ENCODE measurements at regions not wholly inside any gene's neighbourhood (a gene's known extent, or its start where the extent isn't known, plus 50 kb on each side); places are given as distances from the start of the nearest gene placed in this dataset.

- TF ChIP-seq CTCF (IDR thresholded peaks at IDR 0.05) (no peak), POLR2A (IDR thresholded peaks at IDR 0.05) (no peak), EP300 (IDR thresholded peaks at IDR 0.05) (no peak)
- H3K9me3 ChIP-seq: no peaks in the 10 kb centered on the region
- H3K4me1 ChIP-seq: no peaks in the 10 kb centered on the region
- no peaks in the 10 kb centered on the region for H3K36me3 ChIP-seq
- 72 to 81% methylated on average over 6 of the region's 6 CpGs for WGBS, 2 donors
- H3K4me3 ChIP-seq: no peak overlapping the region
- no peaks in the 10 kb centered on the region for H3K27me3 ChIP-seq
- no peak overlapping the region for H3K27ac ChIP-seq
- no peak for DNase-seq (ENCODE audit: low spot score in 2 of 2)
Observed at GRCh38 chr2:221705185-221705877, 133.2 kb upstream of the EPHA4 start.

GRCh38 chr2:221704442-221704841 is 132.3 kb upstream of the EPHA4 start:
- Histone ChIP-seq H3K27ac (no peak overlapping the region), H3K27me3 (no peaks in the 10 kb centered on the region), H3K36me3 (no peaks in the 10 kb centered on the region), H3K9me3 (no peaks in the 10 kb centered on the region), H3K4me1 (no peaks in the 10 kb centered on the region), H3K4me3 (no peak overlapping the region)
- 76 to 78% methylated on average over 8 of the region's 8 CpGs for WGBS, 2 donors
- TF ChIP-seq POLR2A (IDR thresholded peaks at IDR 0.05) (no peak), EP300 (IDR thresholded peaks at IDR 0.05) (no peak), CTCF (IDR thresholded peaks at IDR 0.05) (no peak)
- DNase-seq (ENCODE audit: low spot score in 2 of 2): no peak

GRCh38 chr2:221693365-221693764 is 121.3 kb upstream of the EPHA4 start:
- Histone ChIP-seq H3K4me3 (no peak overlapping the region), H3K9me3 (no peaks in the 10 kb centered on the region), H3K36me3 (no peaks in the 10 kb centered on the region), H3K27me3 (no peaks in the 10 kb centered on the region), H3K27ac (no peak overlapping the region), H3K4me1 (no peaks in the 10 kb centered on the region)
- WGBS, 2 donors: 48 to 66% methylated on average over 2 of the region's 2 CpGs
- TF ChIP-seq EP300 (IDR thresholded peaks at IDR 0.05): no peak
- TF ChIP-seq CTCF (IDR thresholded peaks at IDR 0.05): no peak
- TF ChIP-seq POLR2A (IDR thresholded peaks at IDR 0.05): no peak
- no peak for DNase-seq (ENCODE audit: low spot score in 2 of 2)

- Histone ChIP-seq H3K36me3 (no peaks in the 10 kb centered on the region), H3K4me3 (no peak overlapping the region), H3K4me1 (no peaks in the 10 kb centered on the region), H3K9me3 (no peaks in the 10 kb centered on the region), H3K27ac (no peak overlapping the region), H3K27me3 (no peaks in the 10 kb centered on the region)
- TF ChIP-seq CTCF (IDR thresholded peaks at IDR 0.05) (no peak), POLR2A (IDR thresholded peaks at IDR 0.05) (no peak), EP300 (IDR thresholded peaks at IDR 0.05) (no peak)
- DNase-seq (ENCODE audit: low spot score in 2 of 2): no peak
- WGBS, 2 donors: 84 to 100% methylated on average over 1 of the region's 1 CpG
Observed at GRCh38 chr2:221691571-221691970, 119.5 kb upstream of the EPHA4 start.

- H3K27ac ChIP-seq: no peak overlapping the region
- H3K9me3 ChIP-seq: no peaks in the 10 kb centered on the region
- no peaks in the 10 kb centered on the region for H3K36me3 ChIP-seq
- TF ChIP-seq POLR2A (IDR thresholded peaks at IDR 0.05) (no peak), EP300 (IDR thresholded peaks at IDR 0.05) (no peak), CTCF (IDR thresholded peaks at IDR 0.05) (no peak)
- WGBS, 2 donors: 69 to 70% methylated on average over 7 of the region's 7 CpGs
- H3K4me3 ChIP-seq: no peak overlapping the region
- no peak for DNase-seq (ENCODE audit: low spot score in 2 of 2)
- H3K27me3 ChIP-seq: no peaks in the 10 kb centered on the region
- no peaks in the 10 kb centered on the region for H3K4me1 ChIP-seq
Observed at GRCh38 chr2:221689140-221689539, 117.0 kb upstream of the EPHA4 start.

Measured in tibial nerve (tissue), 4 donors.